Neural cell (in vitro differentiated cells): ENCODE measurements at regions not wholly inside any gene's neighbourhood (a gene's known extent, or its start where the extent isn't known, plus 50 kb on each side); places are given as distances from the start of the nearest gene placed in this dataset.

Source experiments
- CTCF ChIP-seq: fragments of 450-650 bp; IDR thresholded peaks from 2 replicates; pipeline ENCODE4 v1.5.1; 2014; ENCODE audit warnings: antibody characterized with exemption, mild to moderate bottlenecking, moderate library complexity; ENCODE audit not compliant: poor library complexity, severe bottlenecking
- POLR2AphosphoS5 ChIP-seq: IDR thresholded peaks from 2 replicates; pipeline ENCODE4 v1.6.1; 2012
- RAD21 ChIP-seq: fragments of 450-650 bp; conservative IDR thresholded peaks from 2 replicates; pipeline ENCODE4 v1.6.1; 2014; ENCODE audit warnings: antibody characterized with exemption, mild to moderate bottlenecking, moderate library complexity
- REST ChIP-seq: IDR thresholded peaks from 2 replicates; pipeline ENCODE4 v1.6.1; 2012; ENCODE audit warnings: borderline replicate concordance
- TAF1 ChIP-seq: IDR thresholded peaks from 2 replicates; pipeline ENCODE4 v1.6.1; 2012; ENCODE audit warnings: low read depth

GRCh38 chr7:83870515-83870914, 221.6 kb upstream of the SEMA3E start:
- TF ChIP-seq CTCF (no peak), RAD21 (peak; percentile 11), REST (no peak), TAF1 (no peak), POLR2AphosphoS5 (peak; percentile 27)
